Fibroblast of skin of right quadriceps (primary cell): ENCODE measurements at regions not wholly inside any gene's neighbourhood (a gene's known extent, or its start where the extent isn't known, plus 50 kb on each side); places are given as distances from the start of the nearest gene placed in this dataset.
A peak's percentile ranks its signal among the peaks of the same experiment; 100 is the strongest.

Experiments
- DNase-seq: peaks from one replicate; pipeline ENCODE4 v3.0.0-alpha.2; 2013

DNA sequence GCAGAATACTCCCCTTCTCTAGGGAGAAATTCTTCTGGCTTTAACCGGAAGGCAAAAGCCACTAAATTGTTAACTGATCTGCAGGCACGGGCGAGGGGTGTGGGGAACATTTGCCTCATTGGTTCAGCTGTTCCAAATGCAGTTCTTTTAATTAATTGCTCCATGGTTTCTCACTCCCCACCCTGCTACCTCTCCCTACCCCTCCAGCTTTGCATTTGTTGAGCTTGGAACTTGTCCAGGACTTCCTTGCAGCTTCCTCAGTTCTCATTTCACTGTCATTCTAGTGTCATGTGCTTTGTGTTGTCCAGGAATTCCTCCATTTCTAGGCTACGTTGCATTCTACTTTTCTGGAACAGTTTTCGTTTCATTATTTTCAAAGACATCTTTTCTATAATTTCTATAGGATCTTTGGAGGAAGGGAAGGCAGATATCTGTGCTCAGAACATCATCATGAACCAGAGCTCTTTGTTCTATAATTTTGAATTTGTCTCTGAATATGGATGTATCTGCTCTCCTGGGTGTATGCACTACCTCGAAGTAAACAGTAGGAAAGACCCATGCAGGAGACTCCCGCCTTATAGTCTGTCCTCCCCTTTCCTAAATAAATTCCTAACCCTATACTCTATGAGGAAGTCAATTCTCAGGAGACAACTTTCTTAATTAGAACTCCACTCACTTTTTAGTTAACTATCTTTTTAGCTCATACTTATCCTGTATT, 132.4 kb upstream of the LMO4 start:
- peak; percentile 2 for DNase-seq

DNA sequence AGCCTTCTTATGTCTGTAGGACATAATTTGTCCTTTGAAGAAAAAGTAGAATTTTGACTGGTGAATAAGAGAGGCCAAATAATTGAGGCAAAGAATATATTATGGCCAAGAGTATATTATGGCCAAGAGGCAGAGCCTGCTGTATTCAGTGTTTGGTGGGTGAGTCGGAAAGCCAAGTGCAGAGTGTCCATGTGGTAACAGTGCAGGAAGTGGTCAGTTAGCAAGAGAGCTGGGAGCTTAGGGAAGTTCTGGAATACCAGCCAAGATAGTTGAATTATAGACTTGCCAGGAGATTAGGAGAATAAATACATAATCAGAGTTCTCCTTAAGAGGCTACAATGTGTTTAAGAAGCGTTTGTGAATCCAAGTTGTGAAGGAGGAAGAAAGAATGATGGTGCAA, 131.5 kb upstream of the LMO4 start:
- DNase-seq = peak; percentile 42

DNA sequence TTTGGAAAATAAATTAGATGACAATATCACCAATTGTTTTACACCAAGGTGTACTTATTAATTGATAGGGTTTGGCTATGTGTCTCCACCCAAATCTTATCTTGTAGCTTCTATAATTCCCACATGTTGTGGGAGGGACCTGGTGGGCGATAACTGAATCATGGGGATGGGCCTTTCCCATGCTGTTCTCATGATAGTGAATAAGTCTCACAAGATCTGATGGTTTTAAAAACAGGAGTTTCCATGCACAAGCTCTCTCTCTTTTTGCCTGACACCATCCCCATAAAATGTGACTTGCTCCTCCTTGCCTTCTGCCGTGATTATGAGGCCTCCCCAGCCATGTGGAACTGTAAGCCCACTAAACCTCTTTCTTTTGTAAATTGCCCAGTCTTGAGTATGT, 131.0 kb upstream of the LMO4 start:
- DNase-seq = no peak

DNA sequence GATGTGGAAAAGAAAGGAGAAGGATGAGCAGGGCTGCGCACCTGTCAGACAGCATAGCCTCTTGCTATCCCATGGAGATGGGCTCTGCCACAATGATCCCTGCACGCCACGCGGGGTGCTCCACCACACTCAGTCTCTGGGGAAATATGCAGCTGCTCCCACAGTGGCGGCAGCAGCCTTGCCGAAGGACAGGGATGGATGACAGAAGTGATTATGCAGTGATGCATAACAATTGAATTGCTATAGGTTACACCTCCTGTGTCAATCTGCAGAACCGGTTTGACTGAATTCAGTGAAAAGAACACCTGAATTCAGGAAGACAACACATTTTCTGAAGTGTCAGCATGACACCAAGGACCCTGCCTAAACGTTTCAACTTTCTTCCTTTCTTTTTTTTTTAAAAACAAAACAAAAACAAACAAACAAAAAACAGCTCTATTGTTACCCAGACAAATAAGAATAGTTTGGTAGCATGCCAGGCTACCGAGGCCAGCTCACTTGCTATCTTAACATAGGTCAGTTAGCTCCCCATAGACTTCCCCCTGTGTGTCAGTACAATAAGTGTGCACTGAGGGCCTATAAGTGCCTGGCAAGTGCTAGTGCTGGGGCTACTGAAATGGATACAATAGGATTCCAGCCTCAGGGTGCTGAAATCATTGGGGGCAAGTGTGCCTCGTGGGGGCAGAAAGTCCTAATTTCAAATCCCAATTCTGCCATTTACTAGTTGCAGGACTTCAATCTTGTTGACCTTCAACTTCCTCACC, 127.6 kb upstream of the LMO4 start:
- no peak for DNase-seq

DNA sequence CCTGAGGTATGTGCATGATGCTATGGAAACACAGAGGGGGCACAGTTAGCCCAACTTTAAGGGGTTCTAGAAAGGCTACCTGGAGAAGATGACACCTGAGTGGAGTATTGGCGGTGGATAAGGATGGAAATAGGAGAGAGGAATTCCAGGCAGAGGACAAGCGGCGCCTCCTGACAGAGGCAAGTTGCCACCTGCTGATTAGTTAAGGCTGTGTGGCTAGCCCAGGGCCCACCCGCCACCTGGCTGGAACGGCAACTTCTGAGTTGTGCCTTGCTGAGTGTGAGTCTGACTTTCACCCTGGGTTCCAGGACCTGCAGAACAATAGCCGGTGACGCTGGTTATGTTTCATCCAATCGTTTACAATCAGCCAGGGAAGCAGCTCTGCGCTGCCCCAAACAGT, 126.9 kb upstream of the LMO4 start:
- DNase-seq = no peak

DNA sequence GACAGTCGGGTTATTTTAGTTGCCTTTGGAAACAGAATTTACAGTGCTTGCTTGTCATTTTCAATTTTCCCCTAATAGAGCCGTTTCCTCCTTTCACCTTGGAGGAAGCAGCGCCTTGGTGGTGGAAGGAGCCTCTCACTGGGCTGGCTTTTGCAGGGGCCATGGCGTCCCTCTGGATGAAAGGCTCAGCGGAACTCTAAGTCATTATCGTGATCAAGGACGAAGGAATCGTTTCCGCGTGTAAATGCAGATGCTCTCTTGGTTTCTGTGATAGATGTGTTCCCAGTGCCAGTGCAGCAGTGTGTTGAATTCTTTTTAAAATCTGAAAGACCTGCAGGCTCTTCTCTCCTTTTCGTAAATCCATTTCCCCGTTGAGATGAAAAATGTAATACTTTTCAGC, 126.2 kb upstream of the LMO4 start:
- no peak for DNase-seq

DNA sequence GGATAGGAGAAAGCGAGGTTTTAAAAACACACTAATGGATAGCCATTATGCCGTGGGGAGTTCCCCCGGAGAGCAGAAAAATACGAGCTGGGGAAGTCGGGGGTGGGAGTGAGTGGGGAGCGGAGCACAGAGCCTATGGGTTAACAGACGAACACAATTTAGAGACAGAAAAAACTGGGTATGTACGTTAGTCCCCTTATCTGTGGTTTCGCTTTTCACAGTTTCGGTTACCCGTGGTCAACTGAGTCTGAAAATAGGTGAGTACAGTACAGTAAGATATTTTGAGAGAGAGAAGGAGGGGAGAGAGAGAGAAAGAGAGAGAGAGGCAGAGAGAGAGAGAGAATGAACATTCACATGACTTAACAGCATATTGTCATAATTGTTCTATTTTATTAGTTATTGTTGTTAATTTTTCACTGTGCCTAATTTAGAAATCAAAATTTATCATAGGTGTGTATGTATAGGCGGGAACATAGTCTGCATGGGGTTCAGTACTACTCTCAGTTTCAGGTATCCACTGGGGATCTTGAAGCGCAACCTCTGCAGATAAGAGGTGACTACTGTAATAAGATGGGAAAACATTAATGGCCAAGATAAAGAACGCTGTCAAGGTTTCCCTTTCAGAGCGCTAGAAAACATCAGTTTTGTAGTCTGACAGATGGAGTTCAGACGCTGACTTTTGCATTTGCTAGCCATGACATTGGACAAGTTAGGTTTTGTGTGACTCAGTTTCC, 125.6 kb upstream of the LMO4 start:
- no peak for DNase-seq

DNA sequence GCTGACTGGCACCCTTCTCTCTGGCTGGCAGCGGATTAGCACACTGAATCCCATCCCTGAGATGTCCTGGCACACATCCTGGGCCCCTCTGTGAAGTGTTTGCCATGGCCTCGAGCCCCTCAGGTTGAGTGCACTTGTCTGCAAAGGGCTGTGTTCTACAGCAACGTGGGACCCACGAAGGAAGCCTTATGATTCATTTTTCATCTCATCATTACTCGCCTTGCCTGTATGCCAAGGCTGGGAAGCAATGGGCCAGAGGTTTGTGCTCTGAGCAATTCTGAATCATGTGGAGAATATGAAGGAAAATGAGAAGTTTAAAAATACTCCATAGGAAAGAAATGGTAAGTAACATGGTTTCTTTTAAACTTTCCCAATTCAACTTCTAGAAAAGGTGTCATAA, 124.8 kb upstream of the LMO4 start:
- peak; percentile 66 for DNase-seq

DNA sequence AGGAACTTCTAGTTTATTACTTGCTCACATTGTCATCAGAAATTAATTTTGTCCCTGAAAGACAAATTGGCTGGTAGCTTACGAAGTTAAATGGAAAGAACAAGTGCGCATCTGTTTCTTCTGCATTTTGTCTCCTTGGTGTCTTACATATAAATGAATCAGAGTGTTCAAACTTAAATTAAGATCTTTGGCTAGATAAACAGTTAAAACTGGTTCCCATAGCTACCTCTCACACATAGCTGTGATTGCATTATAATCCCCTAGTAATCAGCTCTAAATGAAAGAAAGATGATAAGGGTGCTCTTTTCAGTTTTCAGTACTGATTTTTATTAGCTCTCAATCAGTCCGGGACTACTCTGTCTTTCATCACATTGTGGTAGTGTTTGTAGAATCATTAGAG, 124.2 kb upstream of the LMO4 start:
- DNase-seq = no peak

DNA sequence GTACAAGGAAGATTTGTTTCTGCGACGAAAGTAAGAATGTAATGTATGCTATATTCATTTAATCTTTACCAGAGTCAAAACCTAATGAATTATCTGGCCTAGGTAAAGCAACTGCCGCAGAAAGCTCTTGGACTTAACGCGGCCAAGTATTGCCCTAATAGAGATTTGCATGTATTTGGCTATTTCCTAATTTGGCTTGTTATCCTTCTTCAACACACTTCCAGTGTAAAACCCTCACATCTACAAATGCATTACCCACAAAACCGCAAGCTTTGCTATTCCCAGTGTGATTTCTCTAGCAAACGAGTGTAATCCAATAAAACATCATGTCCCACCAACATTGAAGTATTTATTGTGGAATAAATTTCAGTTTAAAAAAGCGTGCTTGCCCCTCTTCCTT, 123.8 kb upstream of the LMO4 start:
- no peak for DNase-seq

DNA sequence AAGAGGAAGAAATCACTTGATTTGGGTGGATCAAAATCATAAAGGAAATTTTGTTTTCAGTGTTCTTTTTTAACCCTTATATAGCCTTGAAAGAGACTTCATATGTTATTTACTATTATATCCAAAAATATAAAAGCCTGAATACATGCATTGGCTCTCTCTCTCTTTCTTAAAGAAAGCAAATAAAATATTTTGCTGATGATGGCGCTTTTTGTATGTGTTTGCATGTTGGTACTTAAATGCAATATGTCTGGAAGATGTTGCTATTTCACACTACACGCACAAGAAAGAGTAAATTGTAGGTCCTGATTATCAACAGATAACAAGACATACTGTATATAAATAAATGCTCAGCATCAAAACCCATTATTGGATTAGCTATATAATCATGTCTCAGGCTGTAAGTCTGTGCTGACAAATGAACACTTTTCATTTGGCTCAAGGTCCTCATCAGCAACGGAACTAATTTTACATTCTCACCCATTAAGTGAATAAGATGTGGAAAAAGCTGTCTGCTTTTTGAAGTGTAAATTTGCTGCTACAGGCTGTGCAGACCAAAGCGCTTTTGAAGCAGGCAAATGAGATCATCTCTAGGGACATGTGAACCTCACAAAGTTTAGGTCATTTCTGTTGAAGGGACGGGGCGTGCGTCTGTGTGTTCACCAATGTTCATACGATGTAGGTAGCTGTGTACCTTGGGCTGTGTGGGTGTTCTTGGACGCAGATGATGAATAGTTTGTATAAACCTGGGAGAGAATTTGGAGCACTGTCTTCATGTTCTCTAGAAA, 122.4 kb upstream of the LMO4 start:
- DNase-seq = no peak

DNA sequence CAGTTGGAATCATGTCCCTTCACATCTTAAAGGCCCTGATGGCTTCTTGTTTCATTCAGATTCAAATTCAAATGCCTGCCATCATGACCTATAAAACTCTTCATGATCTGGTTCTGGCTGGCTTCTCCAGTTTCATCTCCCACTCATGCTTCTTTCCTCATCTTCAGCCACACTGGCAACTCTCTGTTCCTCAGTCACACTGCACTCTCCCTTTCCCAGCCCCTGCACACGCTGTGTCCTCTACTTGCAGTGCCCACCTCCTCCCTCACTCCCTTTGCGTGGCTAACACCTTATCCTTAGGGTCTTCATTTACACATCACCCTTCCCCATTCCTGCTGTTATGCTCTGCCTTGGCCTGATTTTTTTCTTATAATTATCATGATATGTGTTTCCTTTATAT, 120.6 kb upstream of the LMO4 start:
- no peak for DNase-seq

DNA sequence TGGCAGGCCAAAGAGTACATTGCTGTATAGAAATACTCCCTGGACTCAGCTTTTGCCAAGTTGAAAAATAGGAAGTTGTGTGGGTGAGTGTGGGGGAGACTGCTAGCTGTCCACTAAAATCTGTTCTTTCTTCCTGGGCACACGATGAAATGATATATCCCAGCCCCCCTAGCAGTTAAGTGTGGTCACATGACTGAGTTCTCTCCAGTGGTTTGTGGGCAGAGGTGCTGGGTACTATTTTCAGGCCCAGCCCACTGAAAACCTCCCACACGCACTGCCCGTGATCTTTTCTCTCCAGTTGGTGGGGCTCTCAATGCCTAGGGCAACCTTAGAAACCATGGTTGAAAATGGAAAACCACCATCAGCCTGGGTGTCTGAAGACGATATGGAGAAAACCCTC, 119.7 kb upstream of the LMO4 start:
- no peak for DNase-seq

DNA sequence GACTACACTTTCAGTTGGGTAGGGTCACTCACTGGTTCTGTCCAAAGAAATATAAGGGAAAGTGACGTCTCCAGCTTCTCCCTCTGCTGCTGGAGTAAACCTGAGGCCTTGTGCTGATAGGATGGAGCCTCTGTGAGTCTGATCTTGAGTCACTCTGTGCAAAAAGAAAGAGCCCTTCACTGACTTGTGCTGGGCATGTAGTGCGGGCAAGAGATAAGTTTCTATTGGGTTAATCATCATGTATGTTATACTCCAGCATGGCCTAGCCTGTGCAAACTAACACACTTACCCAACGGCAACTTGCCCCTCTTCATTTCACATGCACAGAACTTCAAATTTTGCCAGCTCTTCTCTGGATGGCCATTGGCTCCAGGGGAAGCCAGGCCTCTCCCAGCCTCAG, 118.5 kb upstream of the LMO4 start:
- DNase-seq = no peak

DNA sequence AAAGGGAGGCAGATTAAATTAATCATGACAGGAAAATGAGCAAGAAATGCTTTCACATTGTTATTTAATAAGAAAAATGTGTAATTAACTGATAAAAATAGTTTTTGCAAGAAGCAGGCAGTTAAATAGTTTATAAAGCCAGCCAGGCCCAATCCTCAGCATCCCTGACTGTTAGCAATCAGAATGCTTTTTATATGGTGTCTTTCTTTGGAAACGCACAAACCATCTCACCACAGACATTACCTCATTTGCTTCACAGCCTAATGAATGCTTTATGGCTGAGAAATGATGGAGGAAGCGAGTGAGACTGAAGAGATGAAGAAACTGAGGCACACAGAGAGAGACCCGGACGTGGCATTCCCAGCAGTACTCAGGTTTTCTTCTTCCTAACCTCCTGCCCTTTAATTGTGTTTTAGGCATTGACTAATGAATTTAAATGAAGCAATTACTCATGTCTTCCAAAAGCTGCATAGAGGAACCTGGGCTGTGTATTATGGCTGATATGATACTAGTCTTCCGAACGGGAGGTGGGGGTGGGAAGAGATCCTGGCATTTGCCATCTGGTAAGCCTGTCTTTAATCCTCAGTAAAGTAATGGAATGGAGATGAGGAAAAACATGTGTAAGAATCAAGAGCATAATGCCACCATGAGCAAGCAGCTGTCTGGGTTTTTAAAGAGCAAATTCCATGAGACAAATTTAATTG, 116.1 kb upstream of the LMO4 start:
- no peak for DNase-seq

DNA sequence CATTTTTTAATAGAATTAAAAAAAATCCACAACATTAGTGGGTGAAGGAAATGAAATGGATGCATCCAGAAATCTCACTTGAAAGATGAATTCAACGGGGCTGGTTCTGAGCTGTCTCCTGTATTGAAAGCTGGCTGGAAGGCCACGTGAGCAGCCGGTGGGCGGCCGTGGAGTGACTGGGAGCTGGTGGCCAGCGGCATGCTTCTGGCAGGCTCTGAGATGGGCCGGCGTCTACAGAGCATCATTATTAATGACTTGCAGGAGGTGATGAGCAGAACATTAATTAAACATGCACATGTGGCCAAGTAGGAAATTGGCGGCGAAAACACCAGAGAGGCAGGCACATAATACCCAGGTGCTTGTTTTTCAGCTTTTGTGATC, 115.6 kb upstream of the LMO4 start:
- DNase-seq = no peak

DNA sequence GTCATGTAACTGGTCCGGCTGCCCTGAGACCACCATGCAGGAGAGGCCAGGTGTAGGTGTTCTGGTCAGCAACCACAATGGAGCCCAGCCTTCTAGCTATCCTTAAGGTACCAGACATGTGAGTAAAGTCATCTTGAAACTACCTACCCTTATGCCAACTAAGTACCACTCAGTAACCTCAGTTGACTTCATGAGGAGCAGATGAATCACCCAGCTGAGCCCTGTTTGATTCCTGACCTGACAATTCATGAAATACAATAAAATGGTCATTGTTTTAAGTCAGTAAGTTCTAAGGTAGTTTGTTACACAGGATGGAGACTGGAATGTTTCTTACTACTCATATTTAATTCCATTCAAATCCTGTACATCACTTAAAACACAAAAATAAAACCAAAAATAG, 113.1 kb upstream of the LMO4 start:
- DNase-seq = no peak

DNA sequence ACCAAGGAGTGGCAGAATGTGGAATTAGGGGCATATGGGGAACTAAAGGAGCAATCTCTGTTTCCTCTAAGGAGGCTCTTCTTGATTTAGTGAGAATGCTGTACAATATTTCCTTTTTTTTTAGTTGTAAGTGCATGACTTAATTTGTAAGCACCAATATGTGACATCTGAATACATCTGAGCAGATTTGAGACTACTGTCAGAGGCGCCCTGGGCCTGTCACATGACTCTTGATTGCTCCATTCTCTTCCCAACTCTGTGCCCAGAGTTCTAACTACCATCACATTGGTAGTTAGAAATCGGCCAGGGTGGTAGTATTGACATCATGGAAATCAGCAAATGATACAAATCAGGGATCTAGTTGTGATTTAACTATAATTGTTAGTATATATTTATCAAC, 110.1 kb upstream of the LMO4 start:
- no peak for DNase-seq

DNA sequence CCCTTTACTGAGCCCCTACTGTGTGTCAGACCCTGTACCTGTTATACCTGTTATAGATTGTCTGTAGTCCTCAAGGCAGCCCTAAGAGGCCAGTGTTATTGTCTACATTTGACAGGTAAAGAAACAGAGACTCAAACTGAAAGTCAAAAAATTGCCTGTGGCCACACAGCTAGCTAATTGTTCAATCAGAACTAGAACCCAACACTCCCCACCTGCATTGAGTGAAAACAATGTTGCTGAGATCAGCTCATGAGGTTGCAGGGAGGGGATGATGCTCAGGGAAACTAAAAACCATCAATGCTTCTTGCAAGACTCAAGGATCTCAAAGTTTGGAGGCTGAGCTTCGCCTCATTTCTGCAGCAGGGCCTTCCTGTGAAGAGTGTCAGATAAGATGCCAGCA, 109.5 kb upstream of the LMO4 start:
- DNase-seq = no peak

DNA sequence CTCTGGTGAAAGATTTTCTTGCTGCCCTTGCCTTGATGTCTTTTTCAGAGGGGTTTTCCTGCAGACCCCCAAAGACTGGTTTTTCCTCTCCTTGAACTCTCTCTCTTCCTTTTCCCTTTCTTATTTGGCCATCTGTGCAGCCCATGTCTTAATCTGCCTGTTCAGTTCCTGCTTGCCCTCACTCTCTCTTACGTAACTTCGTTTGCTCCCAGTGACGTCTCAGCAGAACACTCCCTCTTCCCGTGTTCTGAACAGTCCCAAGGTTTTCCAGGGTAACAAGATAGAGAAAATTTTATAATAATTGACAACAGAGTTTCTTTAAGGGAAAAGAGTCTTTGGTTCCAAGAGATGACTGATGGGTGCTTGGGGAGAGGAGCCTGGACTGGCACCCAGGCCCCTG, 109.1 kb upstream of the LMO4 start:
- no peak for DNase-seq

DNA sequence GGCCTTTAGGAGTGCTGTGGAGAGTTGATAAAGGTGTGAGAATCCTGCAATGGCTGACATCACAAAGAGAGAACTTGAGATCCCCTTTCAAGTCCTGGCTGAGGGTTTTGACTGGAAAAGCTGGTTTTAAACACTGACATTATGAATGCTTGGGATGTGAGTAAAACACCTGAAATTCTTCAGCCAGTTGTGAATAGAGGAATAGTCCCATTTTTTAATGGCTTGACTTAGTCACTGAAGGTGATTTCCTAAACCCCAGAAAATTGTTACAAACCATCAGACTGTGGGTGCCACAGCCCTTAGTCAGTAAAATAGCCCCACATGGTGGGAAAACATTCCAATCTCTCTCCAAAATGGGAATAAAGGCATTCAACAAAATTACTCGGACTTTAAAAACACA, 107.7 kb upstream of the LMO4 start:
- DNase-seq = no peak

DNA sequence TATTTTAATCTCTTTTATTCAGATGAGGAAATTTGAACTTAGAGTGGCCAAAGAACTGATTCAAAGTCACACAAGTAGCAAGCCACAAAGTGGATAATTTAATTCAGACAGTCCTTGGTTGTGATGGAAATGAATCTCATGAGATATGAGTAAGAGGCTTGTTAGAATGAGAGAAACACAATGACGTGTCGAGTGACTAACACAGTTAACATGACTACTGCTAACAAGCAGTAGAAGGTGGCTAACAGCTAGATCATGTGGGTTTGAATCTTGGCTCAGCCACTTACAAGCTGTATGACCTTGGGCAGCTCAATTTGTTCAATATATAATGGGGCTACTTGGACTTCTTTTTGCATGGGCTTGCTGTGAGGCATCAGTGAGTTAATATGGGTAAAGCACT, 104.5 kb upstream of the LMO4 start:
- DNase-seq = peak; percentile 98

DNA sequence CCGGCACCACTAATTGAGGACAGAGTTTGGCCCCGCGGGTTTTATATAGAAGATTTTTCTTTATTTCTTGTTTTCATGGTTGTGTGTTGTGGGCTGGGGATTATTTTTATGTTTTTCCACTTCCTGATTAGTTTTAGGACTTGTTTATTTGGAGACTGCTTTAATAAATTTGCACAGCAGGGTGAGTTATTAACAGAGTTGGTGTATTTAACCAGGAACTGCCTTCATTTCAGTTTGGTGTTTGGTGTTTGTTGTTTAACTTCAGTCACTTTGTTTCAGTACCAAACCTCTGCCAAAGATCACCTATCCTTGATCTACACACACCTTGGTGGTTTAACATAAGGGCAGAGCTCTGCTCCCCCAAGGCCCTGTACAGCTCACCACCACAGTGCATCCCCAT, 103.5 kb upstream of the LMO4 start:
- DNase-seq = no peak
